CD4-positive, alpha-beta T cell treated with Interferon gamma for 1 hour (primary cell): ENCODE measurements at regions not wholly inside any gene's neighbourhood (a gene's known extent, or its start where the extent isn't known, plus 50 kb on each side); places are given as distances from the start of the nearest gene placed in this dataset.
"Not testable (repeated sequence)": the region's sequence is repeated elsewhere in the genome, so short reads cannot be mapped to it uniquely, and the experiment has no call there.

Source experiments
- DNase-seq: peaks from one replicate; pipeline ENCODE4 v3.0.0-alpha.2; 2020

GRCh38 chr22:27240298-27241075 is 561.1 kb downstream of the MN1 start:
- DNase-seq, result no peak

DNA sequence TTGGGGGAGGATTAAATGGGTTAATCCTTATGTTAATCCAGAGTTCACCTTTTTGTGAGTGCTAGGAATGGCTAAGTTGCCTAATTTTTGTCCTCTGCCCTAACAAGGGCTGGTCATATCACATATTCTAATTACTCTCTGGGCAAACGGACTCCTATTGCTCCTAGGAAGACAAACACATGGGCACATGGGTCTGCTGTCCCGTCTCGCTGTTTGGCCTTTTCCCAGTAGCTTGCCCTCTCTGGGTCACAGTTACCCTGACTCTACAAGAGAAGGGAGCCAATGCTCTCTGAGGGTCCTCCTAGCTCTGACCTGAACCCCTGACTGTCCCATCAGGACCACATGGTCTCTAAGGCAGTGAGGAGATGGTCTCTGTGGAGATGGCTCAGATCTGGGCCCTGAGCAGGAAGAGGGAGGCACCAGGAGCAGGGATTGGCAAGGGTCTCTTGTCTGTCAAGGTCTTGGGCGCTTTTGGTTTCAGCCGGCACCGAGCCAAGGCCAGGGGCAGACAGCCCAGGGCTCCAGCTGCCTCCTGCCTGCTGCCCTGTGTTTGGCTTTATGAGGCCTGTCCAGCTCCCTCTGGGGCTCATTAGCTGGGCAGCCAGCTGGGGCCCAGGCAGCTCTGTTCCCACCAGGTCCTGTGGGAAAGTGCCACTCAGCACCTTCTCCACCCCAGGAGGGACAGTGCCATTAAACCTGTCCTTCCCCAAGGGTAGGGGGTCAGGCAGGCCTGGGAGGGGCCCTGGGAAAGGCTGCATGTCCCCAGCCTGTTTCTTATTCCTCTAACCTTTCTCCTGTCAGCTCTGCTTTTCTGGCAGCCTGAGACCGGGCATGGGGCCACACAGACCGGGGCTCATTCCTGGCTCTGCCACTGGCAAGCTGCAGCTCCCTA is 559.9 kb downstream of the MN1 start:
- DNase-seq, result no peak

DNA sequence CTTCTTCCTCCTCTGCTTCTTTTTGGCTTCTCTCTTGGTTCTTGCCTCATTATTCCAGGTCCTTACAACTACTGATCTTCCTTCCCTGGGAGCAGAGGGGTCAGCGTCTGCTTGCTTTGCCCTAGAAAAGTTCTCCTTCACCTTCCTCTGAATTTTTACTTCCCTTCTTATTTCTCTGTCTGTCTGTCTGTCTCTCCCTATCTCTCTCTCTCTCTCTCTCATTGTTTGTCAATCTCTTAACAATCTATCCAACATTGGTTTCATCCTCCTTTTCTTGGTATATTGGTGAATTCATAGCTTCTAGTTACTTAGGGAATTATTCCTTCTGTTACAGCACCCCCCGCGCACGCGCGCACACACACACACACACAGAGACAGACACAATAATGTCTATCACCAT is 559.1 kb downstream of the MN1 start:
- DNase-seq, result no peak

DNA sequence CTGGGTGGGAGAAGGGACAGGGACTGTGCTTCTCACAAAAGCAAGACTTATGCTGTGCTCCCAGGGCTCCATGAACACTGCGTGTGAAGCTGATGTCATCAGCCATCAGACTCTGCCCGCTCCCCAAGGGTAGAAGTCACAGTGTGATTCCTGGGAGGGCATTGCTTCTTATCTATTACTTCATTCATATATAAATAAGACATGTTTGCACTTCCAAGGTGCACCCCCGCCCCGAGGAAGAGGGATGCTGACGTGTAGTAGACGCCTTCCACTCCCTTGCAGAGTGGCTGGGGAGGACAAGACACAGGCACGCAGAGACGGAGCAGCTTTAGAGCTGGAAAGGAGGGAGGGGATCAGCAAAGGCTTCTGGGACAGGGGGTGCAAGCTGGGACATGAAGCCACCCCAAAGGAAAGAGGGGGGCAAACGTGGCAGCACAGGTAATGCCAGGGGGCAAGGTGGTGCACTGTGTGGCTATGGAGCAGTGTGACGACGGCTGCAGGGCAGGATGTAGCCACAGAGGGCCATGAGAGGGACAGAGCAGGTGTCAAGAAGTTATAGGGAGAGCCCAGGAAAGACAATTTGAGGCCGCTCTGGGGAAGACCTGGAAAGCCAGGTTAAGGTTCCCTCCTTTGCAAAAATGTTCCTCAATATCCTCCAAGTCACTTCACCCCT is 558.5 kb downstream of the MN1 start:
- DNase-seq, result no peak

- DNase-seq, result no peak
These were observed 557.2 kb downstream of the MN1 start for GRCh38 chr22:27244328-27244727.

DNA sequence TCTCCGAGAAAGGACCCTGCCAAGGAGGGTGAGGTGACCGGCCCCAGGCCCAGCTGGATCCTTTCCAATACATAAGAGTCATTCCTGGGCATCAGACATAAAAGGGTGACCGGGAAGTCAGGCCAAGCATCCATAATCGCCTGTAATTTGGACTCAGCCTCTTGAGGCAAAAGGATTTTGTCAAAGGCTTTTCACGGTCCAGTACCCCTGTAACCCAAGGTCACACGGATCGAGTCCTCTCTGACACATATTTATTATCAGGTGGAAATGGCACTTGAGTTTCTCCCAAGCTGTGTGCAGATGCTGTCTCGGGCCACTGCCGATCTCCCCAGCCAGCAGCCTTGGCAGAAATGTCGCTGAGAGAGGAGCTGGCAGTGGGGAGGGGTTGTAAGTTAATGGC is 556.5 kb downstream of the MN1 start:
- DNase-seq, result no peak

DNA sequence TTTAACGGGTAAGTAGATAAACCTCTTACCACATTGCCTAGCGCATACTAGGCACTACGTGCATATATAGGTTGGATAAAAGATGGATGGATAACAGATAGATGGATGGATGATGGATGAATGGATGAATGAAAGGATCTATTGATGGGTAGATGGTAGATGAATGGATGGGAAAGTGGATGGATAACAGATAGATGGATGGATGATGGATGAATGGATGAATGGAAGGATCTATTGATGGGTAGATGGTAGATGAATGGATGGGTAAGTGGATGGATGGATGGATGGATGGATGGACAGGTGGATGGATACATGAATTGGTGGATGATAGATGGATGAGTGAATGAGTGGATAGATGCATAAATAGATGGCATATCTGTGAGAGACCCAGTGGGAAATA is 555.0 kb downstream of the MN1 start:
- DNase-seq, result no peak

DNA sequence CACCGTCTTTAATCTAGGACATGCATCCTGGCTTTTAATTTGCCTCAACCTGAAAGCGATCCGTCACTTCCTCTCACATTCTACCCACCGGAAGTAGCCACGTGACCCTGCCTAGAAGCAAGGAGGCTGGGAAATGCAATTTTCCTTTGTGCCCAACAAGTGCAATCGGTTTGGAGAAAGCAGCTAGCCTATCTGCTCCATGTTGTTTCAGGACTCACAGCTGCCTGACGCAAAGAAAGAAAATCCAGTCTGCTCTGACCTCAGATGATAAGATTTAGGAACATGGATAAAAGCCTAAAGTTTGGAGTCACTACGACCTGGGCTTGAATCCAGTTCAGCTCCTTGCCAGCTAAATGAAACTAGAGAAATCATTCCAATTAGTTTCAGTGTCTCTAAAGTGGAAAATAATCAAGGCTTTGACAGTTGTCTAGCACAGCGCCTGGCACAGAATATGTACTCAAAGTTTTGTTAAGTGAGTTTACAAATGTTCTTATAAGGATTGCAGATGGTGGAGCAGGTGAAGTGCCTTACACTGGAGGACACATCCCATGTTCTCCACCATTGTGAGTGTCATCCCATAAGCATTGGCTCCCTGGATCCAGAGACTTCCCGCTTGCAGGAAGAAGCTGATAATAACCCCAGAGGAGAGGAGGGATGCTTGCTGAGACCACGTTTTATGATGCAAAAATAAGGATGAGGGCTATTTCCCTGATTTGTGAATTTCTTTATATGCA is 553.7 kb downstream of the MN1 start:
- DNase-seq, result no peak

DNA sequence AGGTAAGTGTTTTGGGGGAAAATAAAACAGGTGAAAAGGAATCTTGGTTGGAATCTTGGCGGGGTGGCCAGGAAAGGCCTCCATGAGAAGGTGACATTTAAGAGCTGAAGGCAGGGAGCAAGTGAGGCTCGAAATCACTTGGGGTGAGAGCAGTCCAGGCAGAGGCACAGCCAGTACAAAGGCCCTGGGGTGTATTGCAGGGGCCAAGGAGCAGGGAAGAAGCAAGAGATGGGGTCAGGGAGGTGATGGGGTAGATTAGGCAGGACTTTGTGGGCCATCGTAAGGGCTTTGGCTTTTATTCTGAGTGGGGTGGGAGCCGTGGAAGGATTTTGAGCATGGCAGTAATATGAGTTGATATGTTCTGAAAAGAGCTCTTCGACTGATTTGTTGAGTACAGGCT is 551.1 kb downstream of the MN1 start:
- no peak for DNase-seq

GRCh38 chr22:27250886-27251285 is 550.7 kb downstream of the MN1 start:
- no peak for DNase-seq

GRCh38 chr22:27251563-27251962 is 550.0 kb downstream of the MN1 start:
- DNase-seq, result no peak

DNA sequence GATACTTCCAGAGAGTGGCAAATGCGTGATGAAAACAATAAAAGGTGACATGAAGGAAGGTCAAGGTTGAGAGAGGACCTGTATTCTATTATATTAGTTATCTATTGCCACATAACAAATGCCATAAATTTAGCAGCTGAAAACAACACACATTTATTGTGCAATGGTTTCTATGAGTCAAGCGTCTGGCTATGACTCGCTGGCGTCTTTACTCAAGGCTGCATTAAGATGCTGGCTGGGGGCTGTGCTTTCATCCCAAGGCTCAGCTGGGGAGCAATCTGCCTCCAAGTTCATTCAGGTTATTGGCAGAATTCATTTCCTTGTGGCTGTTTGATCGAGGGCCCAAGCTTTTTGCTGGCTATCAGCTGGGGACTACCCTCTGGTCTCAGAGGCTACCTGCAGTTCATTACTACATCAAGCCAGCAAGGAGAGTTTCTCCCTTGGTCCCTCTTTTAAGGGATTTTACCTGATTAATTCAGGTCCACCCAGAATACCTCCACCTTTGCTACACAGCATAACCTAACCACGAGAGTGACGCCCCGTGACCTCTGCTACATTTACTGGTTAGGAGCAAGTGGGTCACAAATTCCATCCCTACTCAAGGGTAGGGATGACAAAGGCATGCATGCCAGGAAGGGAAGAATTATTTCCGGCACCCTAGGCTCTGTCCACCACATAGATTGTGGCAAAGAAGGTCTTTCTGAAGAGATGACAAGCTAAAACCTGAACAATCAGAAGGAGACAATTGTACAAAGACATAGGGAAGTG is 549.1 kb downstream of the MN1 start:
- no peak for DNase-seq

DNA sequence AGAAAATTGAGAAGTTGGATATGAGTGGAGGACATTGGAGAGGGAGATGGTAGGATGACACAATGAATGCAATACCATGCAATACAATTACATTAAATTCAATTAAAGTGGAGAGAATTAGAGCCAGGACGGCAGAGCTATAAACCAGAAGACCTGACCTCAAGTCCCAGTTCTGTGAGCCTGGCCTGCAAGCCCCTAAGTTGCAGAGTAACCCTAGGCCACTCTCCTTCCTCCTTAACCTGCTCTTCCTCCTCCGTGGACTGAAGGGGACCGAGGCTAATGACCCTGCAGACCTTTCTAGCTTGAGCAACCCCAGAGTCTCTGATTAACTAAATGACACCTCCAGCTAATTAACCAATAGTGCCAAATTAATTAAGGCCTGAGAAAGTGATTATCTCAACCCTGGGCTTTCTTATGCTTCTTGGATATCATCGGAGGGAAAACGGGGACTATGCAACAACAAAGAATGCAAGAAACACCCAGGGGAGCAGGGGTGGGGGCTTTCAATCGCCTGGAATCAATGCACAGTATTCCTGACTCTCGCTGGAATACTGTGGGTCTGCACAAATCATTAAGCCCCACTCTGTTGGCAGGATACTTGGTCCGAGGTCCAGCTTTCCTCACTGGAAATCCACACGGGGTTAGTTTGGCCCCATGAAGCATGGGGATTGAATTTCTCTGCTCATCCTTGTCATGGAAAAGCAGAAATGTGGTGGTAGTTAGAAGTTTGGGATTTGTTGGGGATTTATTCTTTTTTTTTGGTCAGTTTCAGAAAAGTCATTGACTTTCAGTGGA is 548.3 kb downstream of the MN1 start:
- no peak for DNase-seq

DNA sequence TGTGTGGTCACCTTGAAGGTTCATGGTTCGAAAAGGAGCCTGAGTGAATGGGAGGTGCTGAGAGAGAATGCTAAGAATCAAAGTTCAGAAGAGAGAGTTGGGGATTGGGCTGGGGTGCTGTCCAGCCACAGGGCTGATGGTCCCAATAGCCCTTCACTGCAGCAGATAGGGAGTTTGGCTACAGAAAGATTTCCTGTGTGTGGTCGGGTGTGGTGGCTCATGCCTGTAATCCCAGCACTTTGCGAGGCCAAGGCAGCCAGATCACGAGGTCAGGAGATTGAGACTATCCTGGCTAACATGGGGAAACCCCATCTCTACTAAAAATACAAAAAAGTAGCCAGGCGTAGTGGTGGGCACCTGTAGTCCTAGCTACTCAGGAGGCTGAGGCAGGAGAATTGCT is 547.5 kb downstream of the MN1 start:
- DNase-seq, result not testable (repeated sequence)

DNA sequence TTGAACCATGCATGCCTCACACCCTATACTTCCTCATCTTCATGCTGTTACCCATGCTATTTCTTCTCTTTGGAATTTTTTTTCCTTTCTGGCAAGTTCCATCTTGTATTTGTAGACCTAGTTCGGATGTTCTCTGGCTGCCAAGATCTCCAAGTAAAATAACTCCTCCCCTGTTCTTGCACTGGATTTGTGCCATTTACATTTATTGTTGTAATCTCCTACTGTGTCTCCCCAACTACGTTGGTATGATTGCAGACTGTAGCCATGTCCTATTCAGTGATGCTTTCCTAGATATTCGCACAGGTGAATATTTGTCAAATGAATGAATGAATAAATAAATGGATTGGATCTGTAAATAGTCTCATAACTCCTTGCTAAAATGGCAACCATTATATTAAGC is 546.0 kb downstream of the MN1 start:
- no peak for DNase-seq

GRCh38 chr22:27257987-27258386 is 543.6 kb downstream of the MN1 start:
- DNase-seq, result no peak

DNA sequence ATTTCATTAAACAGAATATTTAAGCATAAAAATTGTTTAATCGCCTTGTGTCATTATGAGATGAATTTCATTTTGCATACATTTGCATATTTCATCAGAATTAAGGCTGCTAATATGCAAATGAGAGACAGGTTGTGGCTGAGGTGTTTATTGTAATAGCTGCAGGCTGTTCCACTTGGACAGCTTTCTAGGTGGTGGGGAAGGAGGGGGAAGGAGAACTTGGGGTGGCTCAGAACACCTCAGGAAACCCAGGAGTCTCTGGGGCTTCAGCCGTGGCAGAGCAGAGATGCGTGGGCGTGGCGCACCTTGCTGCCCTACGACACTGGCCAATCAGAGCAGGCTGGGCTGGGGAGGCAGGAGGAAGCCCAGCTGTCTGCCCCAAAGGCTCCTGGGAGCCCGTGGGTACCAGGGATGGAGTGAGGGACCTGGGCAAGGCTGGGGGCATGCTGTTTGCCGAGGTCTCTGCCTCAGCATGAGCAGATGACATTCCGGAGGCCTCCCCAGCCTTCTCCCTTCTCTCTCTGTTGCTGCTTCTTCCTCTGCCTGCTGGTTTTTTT is 542.9 kb downstream of the MN1 start:
- no peak for DNase-seq

- no peak for DNase-seq
These were observed 542.1 kb downstream of the MN1 start for GRCh38 chr22:27259433-27259832.

GRCh38 chr22:27260087-27260698 is 541.4 kb downstream of the MN1 start:
- DNase-seq, result no peak

DNA sequence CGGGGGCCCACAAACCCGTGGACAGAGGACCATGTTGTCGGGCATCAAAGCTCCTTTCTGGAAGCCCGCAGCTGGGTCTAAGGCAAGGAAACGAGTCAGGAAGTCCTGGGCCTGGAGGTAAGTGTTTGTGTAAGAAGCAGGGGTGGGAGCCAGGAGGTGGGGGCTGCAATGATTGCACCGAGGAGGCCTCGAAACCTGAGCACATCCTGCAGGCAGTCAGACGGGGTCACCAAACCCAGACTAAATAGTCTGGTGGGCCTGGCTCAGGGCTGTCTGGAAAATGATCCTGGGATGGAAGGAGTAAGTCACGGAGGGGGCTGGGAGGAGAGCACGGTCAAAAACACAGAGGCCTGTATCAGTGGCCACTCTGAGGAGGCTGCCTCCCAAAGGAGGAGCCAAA is 539.2 kb downstream of the MN1 start:
- DNase-seq, result no peak

DNA sequence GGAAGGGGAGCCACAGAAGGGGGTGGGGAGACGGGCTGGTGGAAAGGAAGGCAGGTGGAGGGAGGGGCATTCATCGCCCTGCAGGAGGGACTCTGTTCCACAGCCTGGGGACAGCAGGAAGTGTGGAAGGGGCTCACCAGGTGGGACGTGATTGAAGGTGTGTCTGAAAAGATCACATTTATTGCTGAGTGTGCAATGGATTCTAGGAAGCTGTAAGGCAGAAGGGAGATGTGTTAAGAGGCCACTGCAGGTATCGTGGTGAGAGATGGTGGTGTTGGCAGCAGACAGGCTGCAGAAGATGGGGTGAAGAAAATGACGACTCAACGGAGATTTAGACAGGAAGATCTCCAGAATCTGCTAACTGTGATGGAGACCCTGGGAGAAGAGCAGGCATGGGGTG is 537.4 kb downstream of the MN1 start:
- no peak for DNase-seq
